IPS DF 19.7 (cell line): ENCODE measurements at regions not wholly inside any gene's neighbourhood (a gene's known extent, or its start where the extent isn't known, plus 50 kb on each side); places are given as distances from the start of the nearest gene placed in this dataset.

Experiments
- DNase-seq: peaks from one replicate; pipeline ENCODE4 v3.0.0-alpha.2; 2013; ENCODE audit warnings: low read depth, low spot score

DNA sequence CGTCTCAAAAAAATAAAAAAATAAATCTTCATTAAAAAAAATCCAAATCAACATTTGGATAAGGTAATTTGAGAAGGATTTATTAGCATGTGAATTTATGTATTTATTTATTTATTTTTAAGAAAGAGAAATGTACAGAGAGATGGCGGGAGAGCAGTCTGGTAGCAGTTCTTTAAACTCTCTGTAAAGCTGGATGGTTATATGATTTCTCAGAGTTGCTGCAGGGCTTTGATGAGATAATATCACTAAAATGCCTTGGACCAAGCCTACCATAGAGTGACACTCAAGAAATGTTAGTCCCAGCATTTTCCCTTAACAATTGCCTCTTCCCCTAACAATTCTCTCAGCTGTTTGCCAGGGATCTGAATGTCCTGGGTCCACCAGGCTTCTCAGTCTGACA lies 103.4 kb upstream of the LNX1 start:
- DNase-seq: no peak

DNA sequence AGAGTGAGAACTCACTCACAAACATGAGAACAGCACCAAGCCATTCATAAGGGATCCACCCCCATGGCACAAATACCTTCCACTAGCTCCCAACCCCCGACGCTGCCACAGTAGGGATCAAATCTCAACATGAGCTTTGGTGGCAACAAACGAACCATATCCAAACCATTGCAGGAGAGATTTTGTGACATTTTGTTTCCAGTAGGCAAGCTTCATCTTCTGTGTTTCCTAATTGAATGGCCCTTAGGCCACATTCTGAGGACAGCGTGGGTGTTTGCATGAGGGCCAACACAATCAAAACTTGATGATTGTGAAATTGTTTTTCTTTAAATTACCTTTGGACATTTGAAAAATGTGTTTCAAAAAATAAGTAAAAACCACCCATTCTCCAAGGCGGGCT lies 102.6 kb upstream of the LNX1 start:
- no peak for DNase-seq

DNA sequence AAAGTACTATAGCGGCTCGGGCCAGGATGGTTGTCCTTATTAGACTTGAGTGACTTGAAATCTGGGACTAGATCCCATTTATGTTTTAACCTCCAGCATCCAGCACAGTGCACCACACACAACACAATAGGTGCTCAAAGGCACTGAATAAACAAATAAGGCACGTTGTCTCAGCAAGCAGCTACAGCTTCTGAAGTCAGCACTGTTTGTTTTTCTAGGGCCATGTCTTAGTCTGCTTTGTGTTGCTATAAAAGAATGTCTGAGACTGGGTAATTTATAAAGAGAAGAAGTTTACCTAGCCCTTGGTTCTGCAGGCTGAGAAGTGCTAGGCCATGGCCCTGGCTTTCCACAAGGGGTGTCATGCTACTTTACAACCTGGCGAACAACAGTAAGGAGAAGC lies 102.1 kb upstream of the LNX1 start:
- DNase-seq: no peak

DNA sequence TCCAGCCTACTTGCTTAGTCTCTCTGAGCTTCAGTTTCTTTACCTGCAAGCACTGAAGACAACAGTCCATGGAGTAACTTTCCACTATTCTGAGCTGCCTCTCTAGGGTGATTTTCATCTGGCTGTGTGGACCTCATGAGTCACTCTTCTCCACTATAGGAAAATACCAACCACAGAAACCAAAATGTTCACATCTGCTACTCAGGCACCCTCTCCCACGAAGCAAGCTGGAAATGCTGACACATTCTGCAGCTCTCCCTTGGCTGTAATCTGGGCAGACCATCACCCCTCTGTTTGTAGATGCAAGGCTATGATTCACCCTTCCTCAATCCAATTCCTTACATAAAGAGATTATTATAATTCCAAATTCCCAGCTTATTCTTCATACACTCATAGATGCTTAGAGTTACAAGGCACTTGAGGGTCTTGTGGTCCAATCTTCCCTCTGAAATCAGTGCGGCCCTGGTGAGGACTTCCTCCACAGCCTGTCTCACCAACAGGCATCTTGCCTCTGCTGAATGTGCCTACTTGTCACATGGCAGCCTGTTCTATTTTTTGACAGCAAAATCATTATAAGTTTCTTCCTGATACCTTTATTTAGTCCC lies 97.0 kb upstream of the LNX1 start:
- DNase-seq: no peak

DNA sequence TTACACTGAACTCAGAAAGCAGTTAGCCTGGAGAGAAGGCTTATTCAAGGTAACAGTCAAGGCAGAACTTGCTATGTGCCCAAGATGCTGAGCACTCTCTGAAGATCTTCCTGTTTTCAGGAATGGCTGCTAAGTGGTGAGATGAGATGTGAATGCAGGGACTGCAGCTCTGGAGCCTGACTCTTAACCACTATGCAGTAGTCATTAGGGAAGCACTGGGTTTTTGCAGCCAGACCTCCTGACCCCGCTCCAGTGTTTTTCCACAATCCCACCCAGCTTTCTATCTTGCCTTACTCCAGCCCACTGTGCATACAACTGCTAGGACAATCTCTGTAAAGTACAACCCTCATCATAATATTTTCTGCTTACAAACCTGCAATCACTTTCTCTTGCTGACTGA lies 95.2 kb upstream of the LNX1 start:
- DNase-seq: no peak

DNA sequence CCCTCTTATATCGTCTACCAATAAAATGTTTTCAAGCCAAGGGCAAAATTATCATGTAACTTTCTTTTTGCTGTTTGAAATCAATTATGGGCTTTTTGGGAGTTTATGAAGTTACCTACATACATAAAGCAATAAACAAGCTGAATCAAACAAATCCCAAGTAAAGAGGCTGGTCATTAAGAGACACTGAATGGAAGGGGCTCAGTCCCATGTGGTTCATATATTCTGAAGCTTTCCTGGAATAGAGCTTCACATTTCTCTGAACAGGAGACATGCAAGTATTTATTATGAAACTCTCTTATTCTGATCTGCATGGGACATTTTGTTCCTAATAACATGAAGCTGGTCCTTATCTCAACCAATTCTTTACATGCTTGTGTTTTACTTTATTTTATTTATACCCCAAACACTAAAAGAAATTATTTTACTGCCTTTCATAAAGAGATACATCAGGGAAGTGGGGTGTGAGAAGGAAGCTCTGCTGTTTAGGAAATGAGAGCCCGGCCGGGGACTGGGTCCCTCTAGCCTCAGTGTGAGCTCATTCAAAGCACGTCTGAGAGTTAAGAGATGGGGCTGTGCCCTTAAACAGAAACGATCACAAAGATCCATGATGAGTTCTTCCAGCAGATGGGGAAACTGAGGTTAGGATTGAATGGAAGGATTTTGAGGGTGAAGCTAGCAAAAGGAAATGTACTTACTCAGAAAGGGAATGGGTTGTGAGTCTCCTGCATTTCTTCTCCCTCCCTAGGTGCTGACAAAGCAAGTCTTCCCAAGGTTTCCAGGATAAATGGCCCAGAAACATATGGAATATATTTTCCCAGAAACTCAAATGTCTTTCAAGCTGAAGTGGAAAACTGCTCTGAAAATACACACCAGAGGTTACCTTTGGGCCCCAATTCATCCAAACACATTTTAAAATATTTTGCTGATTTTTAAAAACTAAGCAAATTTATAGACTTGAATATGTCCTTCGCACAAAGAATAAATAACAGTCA lies 93.1 kb upstream of the LNX1 start:
- no peak for DNase-seq

DNA sequence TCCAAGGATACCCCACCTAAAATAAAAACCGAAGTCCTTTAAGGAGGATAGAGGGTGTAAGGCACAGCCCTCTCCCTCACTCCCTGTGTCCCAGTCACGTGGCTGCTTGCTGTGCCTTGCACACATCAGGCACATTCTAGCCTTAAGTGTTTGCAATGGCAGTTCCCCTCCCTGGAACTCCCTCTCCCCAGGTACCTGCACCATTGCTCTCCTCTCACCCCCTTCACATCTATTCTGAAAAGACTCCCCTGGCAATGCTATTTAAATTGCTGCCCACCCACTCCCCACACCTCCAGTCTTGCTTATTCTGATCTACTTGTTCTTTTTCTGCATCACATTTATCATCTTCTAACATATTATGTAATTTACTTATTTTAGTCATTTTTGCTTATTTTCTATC lies 91.6 kb upstream of the LNX1 start:
- DNase-seq: no peak

DNA sequence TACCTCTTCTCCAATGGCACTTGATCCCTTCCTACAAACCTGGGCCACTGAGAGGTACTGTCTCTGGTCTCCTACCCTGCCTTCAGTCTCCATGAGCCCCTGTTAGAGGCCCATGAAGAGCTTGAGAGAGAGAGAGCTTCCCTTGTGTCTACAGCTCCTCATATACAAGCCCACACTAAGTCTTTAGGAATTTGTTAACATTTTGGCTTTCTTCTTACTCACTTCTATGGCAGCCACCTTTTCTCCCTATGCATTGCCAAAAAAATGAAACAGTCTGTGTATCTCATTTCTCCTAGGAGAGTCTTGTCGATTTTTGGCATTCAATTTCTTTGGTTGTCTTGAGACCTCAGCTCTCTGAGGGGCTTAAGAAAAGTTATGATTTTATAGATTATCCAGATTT lies 90.9 kb upstream of the LNX1 start:
- no peak for DNase-seq

DNA sequence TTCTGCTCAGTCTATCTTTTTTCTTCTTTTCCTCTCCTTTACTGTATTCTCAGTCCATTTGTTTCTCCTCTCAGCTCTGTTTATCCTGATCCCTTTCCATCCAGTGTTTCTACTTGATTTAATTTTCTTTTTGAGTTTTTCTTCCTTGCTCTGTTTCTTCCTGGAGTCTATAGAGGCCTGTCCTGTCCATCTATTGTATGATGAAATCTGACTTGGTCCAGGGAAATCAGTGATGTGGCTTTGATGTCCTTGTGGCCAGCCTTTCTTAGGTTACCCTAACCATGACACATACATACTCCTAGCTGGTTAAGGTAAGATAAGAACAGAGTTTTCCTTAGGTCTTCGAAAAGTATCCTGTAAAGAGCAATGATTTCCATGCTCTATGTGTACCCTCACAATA lies 89.3 kb upstream of the LNX1 start:
- no peak for DNase-seq

DNA sequence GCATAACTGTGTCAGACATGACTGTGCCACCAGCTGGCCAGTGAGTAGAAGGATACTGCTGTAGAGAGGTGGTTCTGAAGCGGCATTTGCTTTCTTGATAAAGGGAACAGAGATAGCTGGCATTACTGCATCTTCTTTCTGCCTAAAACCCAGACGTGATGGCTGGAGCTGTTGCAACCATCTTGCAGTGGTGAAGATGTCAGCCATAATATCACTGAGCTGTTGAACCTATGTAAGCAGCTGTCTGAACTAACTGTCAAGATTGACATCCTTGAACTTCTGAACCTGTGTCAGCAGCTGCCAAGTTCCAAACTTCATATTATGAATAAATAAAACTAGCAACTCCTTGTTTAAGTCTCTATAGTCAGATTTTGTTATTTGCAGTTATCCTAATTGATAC lies 88.9 kb upstream of the LNX1 start:
- DNase-seq: no peak

DNA sequence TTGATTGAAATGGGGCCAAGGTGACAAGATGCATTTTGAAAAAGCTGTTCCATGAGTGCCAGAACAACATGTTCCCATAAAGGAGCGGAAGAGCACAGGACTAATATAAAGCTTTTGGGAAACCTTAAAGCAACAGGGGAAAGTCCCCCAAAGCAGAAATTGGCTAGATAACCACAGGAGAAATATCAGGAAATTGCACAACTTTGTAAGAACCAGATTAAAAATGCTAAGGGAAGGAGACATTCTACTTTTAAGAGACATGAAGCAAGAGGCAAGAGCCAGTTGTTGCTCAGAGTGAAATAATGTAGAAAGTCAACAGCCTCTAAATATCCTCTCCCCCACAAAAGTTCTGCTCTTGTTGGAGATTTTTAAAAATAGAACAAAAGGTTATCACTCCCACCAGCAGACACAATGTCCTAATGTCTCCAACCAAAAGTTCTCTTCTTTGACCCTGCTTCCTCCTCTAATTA lies 85.2 kb upstream of the LNX1 start:
- DNase-seq: no peak

DNA sequence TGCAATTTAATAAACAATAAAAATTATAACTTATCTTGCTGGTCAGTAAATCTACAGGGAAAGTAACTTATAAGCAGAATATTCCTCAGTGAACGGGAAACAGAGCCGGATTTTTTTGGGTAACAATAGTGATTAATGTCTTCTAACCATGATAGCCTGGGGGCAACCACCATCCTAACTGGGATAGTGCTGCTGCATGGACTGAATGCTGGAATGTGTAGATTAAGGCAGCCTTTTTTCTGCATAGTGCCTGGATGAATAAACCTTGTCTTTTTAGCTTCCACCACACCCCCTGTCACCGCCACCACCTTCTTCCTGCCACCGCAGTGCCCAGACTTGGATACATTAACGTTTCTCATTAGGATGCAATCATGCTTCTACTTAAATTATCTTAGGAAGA lies 83.6 kb upstream of the LNX1 start:
- no peak for DNase-seq

DNA sequence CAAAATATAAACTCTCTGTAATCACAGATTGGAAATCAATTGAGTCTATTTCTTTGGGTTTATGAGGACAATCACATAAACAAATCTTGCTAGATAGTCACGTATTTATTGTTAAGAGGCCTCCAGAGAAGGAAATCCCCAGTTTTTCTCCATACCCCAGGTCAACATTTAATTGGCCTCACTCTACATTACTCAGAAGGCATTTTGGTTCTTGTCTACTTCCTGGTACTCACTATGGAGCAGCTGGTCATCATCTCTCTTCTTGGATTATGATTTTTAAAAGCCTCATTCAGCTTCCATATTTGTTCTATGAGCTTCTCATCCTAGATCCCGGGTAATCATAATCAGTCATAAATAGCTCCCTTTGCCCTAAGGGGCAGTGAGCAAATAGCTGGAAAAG lies 81.6 kb upstream of the LNX1 start:
- DNase-seq: no peak

DNA sequence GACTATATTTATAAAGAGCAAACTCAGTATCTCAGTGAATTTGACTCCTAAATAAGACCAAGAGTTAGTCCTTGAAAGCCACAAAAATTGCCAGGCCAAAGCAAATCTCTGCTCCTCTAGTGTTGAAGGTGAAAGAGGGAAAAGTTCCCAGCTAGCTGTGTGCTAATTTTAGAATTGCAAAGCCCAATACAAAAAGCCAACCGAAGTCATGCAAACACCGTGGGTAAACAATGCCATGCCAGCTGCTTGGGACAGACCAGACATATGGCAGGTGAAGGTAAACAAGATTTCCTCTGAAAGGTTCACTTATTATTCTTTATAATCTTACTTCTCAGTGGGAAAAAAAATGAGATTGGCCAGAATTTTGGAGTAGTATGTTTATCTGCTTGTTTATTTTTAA lies 80.5 kb upstream of the LNX1 start:
- no peak for DNase-seq

DNA sequence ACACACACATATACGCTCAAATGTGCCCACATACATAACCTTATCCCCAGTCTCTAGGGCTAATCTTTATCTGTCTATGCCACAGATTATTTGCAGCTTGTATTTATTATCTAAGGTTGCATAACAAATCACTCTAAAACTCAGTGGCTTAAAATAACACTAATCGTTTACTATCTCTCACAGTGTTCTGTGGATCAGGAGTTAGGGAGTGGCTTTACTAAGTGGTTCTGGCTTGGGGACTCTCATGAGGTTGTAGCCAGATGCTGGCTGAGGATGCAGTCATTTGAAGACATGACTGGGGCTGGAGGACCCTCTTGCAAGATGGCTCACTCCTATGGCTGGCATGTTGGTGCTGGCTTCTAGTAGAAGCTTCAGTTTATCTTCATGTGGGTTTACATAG lies 68.5 kb upstream of the LNX1 start:
- DNase-seq: no peak

DNA sequence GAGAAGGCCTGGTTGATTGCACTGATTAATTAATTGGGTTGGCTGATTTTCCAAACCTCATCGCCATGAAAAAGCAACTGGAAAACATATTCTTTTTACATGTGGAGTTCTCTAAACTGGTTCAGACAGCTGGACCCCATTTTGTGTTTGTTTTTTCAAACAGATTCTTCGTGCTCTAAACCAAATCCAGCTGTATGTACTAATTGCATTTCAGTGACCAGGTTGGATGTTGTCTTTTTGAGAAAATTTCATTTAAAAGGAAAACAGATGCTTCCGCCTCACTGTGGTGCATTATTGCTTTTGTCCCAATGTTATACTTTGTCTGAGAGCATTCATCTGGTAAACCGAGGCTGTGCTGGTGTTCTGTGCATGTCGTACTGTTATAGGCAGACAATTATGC lies 67.8 kb upstream of the LNX1 start:
- DNase-seq: no peak

DNA sequence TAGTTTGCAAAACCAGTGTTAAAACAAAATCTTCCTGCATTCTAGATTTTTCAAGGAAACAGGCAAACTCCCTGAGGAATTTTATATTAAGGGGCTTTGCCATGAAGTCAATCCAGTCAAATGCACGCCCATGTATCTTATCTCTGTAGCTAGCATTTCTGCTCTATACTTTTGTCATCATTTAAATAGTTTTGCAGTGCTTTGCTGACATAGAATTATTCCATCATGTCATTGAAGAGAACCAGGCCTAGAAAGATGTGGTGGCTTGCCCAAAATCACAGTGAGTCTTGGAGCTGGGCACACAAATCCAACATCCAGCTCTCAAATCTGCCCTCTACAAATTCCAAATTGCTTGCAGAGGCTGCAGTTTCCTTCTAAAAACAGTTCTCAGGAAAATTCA lies 66.7 kb upstream of the LNX1 start:
- DNase-seq: no peak

DNA sequence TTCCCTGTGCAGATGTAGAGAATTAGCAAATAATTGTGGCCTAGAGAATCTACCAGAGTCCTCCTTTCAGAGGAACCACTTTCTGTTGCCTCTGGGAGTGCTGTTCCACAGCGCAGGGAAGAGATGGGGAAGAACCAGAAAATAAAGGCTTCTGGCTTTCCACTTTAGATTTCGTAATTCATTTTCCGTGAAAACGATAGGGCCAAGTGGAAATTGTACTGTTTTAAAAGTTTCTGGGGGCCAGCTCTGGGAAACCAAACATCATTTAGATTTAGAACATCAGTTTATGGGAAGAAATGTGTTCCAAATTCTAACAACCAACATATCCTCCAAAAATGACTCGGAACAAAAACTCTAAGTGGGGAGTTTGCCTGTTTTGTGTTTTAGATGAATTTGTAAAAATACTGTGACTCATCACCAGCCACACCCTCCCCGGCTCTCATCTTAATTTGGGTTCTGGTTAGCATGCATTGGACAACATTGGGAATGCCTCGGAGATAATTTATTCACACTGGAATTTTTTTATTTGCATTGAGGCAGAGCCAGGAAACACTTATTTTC lies 65.2 kb upstream of the LNX1 start:
- no peak for DNase-seq

DNA sequence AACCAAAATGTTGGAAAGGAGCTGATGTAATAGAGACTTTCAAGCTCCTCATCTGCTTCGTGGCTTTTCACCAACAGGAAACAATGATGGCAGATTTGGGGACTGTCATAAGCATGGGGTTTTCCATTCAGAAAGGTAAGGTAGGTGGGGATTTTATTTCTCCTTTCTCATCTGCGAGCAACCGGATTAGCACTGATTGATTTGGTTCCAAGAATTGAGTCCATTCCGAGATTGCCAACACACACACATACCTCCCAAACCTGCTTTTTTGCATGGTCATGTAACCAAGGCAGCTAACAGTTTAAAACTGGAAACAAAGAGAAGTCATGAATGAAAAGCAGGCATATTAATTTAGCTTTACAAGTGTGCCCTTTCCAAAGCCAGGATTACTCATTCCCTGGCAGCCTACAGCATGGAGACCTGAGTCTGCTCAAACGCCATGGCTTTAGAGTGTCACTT lies 63.0 kb upstream of the LNX1 start:
- DNase-seq: no peak

DNA sequence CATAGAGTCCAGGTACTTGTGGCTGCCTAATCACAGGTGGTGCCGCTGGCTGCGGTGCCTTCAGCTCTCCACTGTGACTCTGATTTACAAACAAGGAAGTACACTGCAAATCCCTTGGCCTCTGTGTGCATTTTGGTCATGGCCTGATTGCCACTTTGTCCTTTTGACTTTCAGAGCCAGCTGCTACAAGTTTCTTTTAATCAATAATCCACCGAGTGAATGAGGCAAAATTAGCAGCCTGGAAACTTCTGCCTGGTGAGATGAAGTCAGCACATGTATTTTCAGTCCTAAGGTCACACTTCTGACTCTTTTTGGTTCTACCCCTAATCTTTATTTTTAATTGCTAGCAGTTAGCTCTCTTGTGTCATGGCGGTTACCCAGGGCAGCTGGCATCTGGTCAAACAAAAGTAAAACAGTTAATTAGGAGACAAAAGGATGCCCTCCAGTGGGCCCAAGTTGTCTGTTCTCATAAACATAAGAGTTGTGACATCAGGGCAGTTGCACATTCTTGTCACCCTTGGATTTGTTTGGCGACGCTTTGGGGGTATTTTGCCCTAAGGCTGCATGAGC lies 62.3 kb upstream of the LNX1 start:
- no peak for DNase-seq

DNA sequence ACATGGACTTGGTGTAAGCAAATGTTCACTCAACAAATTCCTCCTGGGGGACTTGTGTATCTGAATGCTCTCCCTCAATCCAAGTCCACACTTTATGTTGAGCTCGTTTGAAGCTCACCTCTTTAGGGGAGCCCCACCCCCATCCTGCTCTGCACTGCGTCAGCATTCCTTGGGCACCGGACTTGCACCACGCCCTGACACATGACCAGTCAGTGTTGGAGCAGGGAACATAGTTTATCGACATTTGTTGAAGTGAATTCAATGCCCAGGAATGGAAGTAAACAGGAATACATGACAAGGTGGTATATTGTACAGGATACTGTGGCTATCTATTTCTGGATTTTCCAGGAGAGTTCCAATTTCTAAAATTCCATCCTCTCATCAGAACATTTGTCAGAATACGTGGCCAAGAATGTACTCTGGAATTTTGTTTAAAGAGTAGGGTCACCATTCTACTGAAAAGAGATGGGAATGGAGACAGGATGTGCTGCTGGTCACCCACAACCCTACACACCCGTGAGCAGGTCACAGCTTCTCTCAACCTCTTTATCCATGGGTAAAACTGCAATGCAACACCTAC lies 60.0 kb upstream of the LNX1 start:
- no peak for DNase-seq

DNA sequence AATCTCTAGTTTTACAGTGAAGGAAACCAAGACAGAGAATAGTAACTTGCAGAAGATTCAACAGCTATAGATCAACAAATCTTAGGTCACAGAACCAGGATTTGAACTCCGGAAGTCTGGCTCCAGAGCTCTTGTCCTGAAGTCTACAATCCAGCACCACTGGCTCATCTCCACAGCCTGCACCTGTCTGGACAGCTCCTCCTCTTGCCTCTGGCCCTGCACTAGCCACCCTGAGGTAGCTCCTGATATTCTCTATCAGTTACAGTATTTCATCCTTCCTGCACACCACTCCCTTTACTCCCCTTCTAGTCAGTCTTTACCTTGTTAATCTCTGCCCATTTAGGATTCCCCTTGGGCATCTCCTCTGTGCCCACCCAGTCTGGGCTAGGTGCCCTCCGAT lies 58.1 kb upstream of the LNX1 start:
- no peak for DNase-seq
